ENCODE measurements at regions not wholly inside any gene's neighbourhood (a gene's known extent, or its start where the extent isn't known, plus 50 kb on each side); places are given as distances from the start of the nearest gene placed in this dataset.
"Not testable (repeated sequence)": the region's sequence is repeated elsewhere in the genome, so short reads cannot be mapped to it uniquely, and the experiment has no call there.

DNA sequence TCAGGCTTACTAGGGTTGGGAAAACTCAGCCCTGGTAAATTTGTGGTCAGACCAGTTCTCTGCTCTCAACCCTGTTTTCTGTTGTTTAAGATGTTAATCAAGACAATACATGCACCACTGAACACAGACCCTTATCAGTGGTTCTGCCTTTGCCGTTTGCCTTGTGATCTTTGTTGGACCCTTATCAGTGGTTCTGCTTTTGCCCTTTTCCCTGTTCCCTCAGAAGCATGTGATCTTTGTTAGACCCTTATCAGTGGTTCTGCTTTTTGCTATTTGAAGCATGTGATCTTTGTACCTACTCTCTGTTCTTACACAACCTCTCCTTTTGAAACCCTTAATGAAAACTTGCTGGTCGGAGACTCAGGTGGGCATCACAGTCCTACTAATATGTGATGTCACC is 133.9 kb upstream of the NBPF11 start:
- CTCF ChIA-PET; H3K4me1 Mint-ChIP-seq; H3K4me3 Mint-ChIP-seq; H3K9me3 Mint-ChIP-seq (ENCODE audit: low read depth); H3K27ac Mint-ChIP-seq; H3K36me3 Mint-ChIP-seq; ATAC-seq; DNase-seq: not testable (repeated sequence)
- H3K27me3 Mint-ChIP-seq, result peaks cover 13% of the 10 kb centered on the region

DNA sequence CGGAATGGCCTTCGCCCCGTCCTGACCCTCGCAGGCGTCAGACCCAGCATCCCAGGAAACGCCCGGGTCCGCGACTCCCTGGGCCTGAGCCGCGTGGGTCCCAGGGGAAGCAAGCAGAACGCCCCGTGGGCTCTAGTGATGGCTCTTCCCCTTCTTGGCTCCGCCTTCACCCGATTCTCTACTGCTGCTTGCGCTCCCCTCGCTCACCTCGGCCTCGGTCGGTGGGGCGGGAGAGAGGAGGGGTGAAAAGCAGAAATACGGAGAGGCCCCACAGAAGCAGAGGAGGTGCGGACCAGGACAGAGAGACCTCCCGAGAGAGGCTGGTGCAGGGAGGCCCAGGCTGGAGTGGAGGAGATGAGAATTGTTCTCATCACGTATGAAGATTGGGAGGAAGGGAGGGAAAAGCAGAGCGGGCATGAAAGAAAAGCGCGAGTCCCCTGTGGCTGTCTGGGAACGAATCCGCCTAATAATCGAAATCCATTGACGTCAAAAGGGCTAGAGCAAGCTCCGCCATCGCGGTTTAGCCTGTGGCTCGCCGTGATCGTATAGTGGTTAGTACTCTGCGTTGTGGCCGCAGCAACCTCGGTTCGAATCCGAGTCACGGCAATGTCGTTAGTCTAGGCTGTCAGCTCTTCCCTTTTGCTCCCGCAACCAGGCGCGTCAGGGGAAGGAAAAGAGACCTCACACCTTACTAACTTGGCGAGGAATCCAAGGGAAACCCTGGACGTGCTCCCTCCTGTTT is 128.9 kb upstream of the NBPF11 start:
- H3K9me3 Mint-ChIP-seq (ENCODE audit: low read depth); H3K4me1 Mint-ChIP-seq; DNase-seq; H3K27ac Mint-ChIP-seq; H3K36me3 Mint-ChIP-seq; CTCF ChIA-PET: not testable (repeated sequence)
- peak; percentile 90 for ATAC-seq
- H3K27me3 Mint-ChIP-seq, result peaks cover 37% of the 10 kb centered on the region
- peak overlapping the region; percentile 78 for H3K4me3 Mint-ChIP-seq

DNA sequence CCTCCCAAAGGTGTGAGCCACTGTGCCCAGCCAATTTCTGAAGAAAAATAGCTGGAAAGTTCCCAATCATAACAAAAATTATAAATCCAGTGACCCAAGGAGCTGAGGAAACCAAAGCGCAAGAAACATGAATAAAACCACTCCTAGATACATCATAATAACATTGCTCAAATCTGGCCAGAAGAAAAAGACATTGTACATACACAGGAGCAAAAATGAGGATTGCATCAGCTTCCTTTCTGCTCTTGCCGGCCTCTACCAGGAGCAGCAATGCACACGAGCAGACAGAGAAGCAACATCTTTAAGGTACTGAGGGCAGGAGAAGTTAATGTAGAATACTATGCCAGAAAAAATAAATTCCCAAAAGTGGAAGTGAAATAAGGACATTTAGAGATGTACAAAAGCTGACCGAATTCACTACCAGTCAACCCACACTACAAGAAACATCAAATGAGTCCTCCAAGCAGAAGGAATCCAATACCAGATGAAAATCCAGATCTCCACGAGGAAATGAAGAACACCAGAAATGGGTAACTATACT is 127.0 kb upstream of the NBPF11 start:
- ATAC-seq; CTCF ChIA-PET; H3K27ac Mint-ChIP-seq; DNase-seq; H3K4me1 Mint-ChIP-seq; H3K36me3 Mint-ChIP-seq; H3K9me3 Mint-ChIP-seq (ENCODE audit: low read depth): not testable (repeated sequence)
- peaks cover 44% of the 10 kb centered on the region for H3K27me3 Mint-ChIP-seq
- peak overlapping the region; percentile 78 for H3K4me3 Mint-ChIP-seq

DNA sequence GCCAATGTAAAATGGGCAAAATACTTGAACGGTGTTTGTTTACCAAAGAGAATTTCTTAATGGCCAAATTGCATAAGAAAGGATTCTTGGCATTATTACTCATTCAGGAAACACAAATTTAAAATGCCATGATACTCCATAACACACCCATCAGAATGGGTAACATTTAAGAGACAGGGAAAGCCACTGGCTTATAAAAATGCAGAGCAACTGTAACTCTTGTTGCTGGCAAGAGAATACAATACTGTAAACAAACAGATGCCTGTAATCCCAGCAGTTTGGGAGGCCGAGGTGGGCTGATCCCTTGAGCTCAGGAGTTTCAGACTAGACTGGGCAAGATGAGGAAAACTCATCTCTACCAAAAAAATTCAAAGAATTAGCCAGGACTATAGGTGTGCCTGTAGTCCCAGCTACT is 125.8 kb upstream of the NBPF11 start:
- H3K27ac Mint-ChIP-seq, H3K4me3 Mint-ChIP-seq: not testable (repeated sequence)
- peaks cover 53% of the 10 kb centered on the region for H3K27me3 Mint-ChIP-seq

DNA sequence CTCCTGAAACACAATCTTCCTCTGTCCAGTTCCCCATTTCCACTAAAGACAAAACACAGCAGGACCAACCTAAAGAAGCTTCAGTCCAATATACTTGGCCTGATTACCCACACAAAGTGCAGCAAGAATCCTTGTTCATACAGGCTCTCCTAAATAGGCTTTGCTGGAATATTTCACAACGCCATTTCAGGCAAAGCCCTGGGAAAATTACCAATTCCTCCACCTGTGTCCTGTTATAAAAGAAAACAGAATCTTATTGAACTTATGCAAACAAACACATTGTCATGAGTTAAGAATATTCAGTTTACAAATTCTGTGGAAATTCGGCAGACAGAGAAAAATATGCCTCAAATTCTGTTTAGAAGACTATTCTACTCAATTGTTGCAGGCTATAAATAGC is 115.0 kb upstream of the NBPF11 start:
- Mint-ChIP-seq H3K27me3 (peaks cover 17% of the 10 kb centered on the region), H3K4me1 (peaks cover 21% of the 10 kb centered on the region)
- H3K4me3 Mint-ChIP-seq; H3K36me3 Mint-ChIP-seq; DNase-seq; ATAC-seq; H3K9me3 Mint-ChIP-seq (ENCODE audit: low read depth); H3K27ac Mint-ChIP-seq; CTCF ChIA-PET: not testable (repeated sequence)

More for the DNA sequence above, 125.8 kb upstream of the NBPF11 start:
- ATAC-seq; CTCF ChIA-PET; DNase-seq; H3K36me3 Mint-ChIP-seq; H3K4me1 Mint-ChIP-seq; H3K9me3 Mint-ChIP-seq (ENCODE audit: low read depth): not testable (repeated sequence)

DNA sequence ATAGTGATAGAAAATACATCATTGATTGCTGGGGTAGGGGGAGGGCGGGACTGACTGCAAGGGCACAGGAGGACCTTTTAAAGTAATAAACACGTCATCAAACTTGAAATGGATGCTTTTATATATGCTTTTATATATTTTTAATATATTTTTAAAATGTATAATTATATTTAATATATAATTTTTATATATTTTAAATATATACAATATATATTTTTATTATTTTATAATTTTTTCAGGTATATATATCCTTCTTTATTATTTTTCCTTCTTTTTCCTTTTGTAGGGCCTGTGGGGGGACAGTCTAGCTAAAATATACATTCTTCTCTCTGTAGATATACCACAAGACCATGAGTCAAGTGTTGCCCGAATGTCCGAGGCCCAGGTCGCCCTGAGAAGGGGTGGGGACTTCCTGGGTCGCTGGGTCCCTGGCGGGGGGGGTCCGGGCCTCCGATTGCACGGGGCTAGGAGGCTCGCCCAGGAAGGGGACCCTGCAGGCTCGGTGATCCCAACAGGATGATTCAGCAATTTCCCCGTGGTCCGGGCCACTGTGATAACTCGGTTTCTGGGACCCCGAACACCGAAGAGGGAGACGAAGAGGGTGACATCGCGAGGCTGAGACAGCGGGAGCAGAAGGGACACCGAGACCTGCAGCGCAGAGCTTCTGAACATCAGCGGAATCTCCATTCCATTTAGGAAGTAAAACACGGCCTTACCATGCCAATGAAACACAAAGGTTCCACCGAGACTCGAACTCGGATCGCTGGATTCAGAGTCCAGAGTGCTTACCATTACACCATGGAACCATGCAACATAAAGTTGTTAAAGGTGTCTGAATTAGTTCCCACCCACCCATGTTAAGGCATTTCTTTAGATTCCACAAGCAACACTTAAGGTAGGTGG is 112.5 kb upstream of the NBPF11 start:
- Mint-ChIP-seq H3K27ac (peak overlapping the region; percentile 91), H3K36me3 (no peaks in the 10 kb centered on the region), H3K4me1 (peaks cover 21% of the 10 kb centered on the region), H3K4me3 (peak overlapping the region; percentile 80), H3K27me3 (peaks cover 26% of the 10 kb centered on the region), H3K9me3 (ENCODE audit: low read depth) (no peaks in the 10 kb centered on the region)
- DNase-seq (peak; percentile 46), ATAC-seq (no peak)
- CTCF ChIA-PET, result no interaction called here

DNA sequence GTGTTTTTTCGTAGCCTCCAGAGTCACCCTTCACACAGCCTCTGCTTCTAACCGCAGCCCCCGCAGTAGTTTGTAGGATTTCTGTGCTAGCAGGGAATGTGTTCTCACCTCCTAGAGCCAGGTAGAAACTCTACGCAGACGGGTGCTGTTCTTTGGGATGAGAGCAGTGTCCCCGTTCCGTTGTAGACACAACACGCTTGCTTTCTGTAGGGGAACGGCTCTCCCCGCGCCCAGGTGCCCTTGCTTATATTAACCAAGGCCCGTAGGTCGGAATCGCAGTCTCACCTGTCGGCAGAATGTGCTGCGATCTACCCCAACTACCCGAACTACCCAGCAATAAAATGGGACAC is 111.8 kb upstream of the NBPF11 start:
- Mint-ChIP-seq H3K36me3 (no peaks in the 10 kb centered on the region), H3K9me3 (ENCODE audit: low read depth) (no peaks in the 10 kb centered on the region), H3K27ac (peak overlapping the region; percentile 91), H3K27me3 (peaks cover 28% of the 10 kb centered on the region), H3K4me1 (peaks cover 21% of the 10 kb centered on the region), H3K4me3 (peak overlapping the region; percentile 80)
- ATAC-seq (no peak), DNase-seq (no peak)
- CTCF ChIA-PET, result no interaction called here

DNA sequence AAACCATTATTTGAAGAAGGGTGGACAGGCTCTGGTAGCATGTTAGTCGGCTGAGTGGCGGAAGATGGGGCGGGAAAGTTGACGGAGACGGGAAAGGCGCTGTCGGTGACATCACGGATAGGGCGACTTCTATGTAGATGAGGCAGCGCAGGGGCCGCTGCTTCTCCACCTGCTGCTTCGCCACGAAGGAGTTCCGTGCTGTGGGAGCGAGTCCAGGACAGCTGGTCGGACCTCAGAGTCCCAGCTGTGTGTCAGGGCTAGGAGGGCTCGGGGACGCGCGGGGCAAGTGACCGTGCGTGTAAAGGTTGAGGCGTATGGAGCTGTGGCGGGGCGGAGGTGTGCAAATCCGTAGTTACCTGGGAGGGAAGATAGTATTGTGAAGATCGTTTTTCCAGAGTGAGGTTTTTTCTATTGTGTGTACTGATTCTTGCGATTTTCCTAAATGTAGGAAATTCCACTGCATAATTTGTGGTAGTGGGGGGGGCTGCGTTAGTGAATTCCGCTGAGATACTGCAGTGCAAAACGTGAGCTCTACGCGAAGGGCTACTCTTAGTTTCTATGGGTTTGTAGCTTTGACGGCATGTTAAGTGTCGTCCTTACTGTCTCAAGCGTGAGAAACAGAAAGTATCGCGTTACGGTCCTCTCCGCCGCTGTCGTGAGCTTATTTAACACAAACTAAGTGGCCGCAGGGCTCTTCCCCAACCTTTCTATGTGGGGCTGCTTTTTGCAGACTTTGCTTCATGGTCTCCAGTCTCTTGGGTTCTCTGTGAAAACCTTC is 111.2 kb upstream of the NBPF11 start:
- CTCF ChIA-PET, result no interaction called here
- peak overlapping the region; percentile 80 for H3K4me3 Mint-ChIP-seq
- H3K9me3 Mint-ChIP-seq (ENCODE audit: low read depth), result no peaks in the 10 kb centered on the region
- H3K4me1 Mint-ChIP-seq, result peaks cover 25% of the 10 kb centered on the region
- peaks cover 25% of the 10 kb centered on the region for H3K27me3 Mint-ChIP-seq
- peak overlapping the region; percentile 91 for H3K27ac Mint-ChIP-seq
- peak; percentile 86 for DNase-seq
- no peaks in the 10 kb centered on the region for H3K36me3 Mint-ChIP-seq
- ATAC-seq, result peak; percentile 87

DNA sequence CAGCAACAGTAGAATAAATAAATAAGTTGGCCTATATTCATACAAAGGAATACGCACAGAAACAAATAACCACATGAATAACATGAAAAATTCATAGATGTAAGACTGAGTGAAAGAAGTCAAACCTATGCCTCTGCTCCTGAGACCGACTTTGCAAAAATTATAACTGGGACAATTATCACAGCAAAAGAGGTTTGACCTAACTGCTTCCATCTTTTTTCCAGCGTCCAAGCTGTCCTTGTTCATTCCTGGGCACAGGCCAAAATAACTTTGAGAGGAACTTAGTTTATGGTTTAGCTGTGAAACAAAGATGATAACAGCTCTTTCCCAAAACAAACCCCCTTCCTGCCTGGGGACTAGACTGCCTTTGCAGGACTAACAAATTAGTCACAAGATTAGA is 109.6 kb upstream of the NBPF11 start:
- Mint-ChIP-seq H3K27me3 (peaks cover 25% of the 10 kb centered on the region), H3K4me1 (peaks cover 30% of the 10 kb centered on the region)
- not testable (repeated sequence) for H3K9me3 Mint-ChIP-seq (ENCODE audit: low read depth); DNase-seq; H3K27ac Mint-ChIP-seq; ATAC-seq; H3K4me3 Mint-ChIP-seq; H3K36me3 Mint-ChIP-seq
- CTCF ChIA-PET, result interaction anchor here (1.0 kb wide), 1 partner anchor 73 kb away, joined by 3 read pairs; no protein-coding TSS in a partner anchor

DNA sequence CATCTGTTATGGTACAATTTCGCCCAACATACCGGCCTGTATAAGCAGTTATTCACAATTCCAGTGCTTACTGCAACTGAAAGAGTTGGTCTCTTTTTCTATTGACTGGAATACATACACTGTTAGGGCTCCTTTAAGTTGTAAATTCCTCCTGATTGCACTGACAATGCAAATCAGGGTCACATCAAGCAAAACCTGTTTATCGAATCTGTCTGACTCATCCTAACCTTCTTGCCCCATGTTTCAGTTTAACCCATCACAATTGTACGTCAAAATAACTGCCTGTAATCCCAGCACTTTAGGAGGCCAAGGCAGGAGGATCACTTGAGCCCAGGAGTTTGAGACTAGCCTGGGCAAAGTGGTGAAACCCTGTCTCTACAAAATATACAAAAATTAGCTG is 105.8 kb upstream of the NBPF11 start:
- CTCF ChIA-PET; H3K27ac Mint-ChIP-seq; ATAC-seq; H3K9me3 Mint-ChIP-seq (ENCODE audit: low read depth); H3K4me3 Mint-ChIP-seq; DNase-seq; H3K36me3 Mint-ChIP-seq: not testable (repeated sequence)
- Mint-ChIP-seq H3K27me3 (peaks cover 27% of the 10 kb centered on the region), H3K4me1 (peaks cover 11% of the 10 kb centered on the region)

DNA sequence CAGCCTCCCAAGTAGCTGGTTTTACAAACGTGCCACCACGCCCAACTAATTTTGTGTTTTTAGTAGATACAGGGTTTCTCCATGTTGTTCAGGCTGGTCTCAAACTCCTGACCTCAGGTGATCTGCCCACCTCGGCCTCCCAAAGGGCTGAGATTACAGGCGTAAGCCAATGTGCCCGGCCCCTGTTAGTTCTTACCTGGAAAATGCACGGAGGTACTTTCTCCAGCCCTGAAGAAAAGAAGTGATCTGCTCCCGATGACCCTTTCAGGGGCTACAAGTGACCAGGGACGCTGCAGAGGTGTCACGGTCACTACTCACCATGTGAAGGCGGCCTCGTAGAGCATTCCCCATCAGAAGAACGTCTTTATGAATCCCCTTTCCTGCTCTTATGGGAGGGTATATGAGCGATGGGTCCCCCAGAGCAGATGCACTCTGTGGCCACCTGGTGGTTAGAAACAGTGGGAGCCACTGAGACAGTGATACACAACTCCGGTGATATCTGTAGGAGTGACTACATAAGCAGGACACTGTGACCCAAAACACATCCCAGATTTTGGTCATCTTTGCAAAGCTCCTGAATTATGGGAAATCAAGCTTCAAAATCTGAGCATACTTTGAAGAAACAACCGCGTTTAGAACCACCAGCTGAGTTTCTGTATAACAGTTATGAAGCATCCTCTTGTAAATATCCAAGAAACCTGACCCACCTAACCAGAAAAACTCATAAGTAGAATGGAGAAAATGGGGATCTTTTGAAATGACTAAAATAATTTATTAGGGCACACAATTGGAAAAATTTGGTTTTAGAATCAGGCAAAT is 102.7 kb upstream of the NBPF11 start:
- CTCF ChIA-PET; H3K27ac Mint-ChIP-seq; H3K4me1 Mint-ChIP-seq; H3K36me3 Mint-ChIP-seq; H3K4me3 Mint-ChIP-seq; H3K9me3 Mint-ChIP-seq (ENCODE audit: low read depth); H3K27me3 Mint-ChIP-seq: not testable (repeated sequence)
- peak; percentile 51 for ATAC-seq
- peak; percentile 50 for DNase-seq

DNA sequence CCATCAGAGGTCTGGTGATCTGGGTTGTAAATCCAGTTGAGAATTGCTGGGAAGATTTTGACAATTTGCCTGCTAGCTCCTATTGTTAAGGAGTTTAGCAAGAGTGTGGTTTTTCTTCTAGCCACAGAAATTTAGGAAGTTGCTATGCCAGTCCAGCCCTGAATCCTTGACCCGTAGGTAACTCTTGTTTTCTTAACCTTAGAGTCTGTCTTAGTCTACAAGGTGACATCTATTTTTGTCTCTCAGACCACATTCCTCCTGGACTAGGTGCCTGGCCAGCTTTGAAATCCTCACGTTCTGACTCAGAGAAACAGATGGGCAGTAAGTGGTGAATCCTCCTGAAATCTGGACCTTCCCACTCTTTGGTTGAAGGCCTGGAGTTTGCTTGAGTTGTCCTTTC is 101.7 kb upstream of the NBPF11 start:
- H3K27me3 Mint-ChIP-seq; H3K4me3 Mint-ChIP-seq; H3K36me3 Mint-ChIP-seq; DNase-seq; ATAC-seq; H3K9me3 Mint-ChIP-seq (ENCODE audit: low read depth); CTCF ChIA-PET; H3K27ac Mint-ChIP-seq: not testable (repeated sequence)
- peaks cover 13% of the 10 kb centered on the region for H3K4me1 Mint-ChIP-seq

DNA sequence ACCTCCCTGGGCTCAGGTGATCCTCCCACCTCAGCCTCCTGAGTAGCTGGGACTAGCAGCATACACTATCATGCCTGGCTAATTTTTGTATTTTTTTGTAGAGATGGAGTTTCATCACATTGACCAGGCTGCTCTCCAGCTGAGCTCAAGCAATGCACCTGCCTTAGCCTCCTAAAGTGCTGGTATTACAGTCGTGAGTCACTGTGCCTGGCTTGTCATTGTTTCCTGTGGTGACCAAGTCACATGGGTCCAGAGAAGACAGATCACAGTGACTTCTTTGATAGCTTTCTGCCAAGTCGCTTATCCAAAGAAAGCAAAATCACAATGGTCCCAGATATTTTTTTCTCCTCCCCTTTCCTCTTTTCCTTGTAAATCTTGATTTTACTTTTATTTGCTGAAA is 96.7 kb upstream of the NBPF11 start:
- ATAC-seq, result peak; percentile 99

More for the DNA sequence above, 96.7 kb upstream of the NBPF11 start:
- H3K4me3 Mint-ChIP-seq; H3K4me1 Mint-ChIP-seq; H3K27ac Mint-ChIP-seq; H3K36me3 Mint-ChIP-seq; H3K9me3 Mint-ChIP-seq (ENCODE audit: low read depth); CTCF ChIA-PET; DNase-seq; H3K27me3 Mint-ChIP-seq: not testable (repeated sequence)
